H4 (cell line): ENCODE measurements at regions not wholly inside any gene's neighbourhood (a gene's known extent, or its start where the extent isn't known, plus 50 kb on each side); places are given as distances from the start of the nearest gene placed in this dataset.

Source experiments
- DNase-seq: peaks from one replicate; pipeline ENCODE4 v3.0.0-alpha.2; 2015; ENCODE audit warnings: low spot score

GRCh38 chr2:760001-760400 is 82.8 kb upstream of the TMEM18 start:
- DNase-seq: no peak

GRCh38 chr2:758073-758820 is 81.0 kb upstream of the TMEM18 start:
- DNase-seq: peak; percentile 27

GRCh38 chr2:753123-753522 is 75.9 kb upstream of the TMEM18 start:
- no peak for DNase-seq

- DNase-seq: no peak
These were observed 74.3 kb upstream of the TMEM18 start for GRCh38 chr2:751474-751873.

- DNase-seq: no peak
These were observed 73.4 kb upstream of the TMEM18 start for GRCh38 chr2:750628-751027.

GRCh38 chr2:747762-748351 is 70.7 kb upstream of the TMEM18 start:
- no peak for DNase-seq

- no peak for DNase-seq
These were observed 69.5 kb upstream of the TMEM18 start for GRCh38 chr2:746697-747096.

GRCh38 chr2:744088-744487 is 66.9 kb upstream of the TMEM18 start:
- DNase-seq: no peak

- no peak for DNase-seq
These were observed 65.0 kb upstream of the TMEM18 start for GRCh38 chr2:742221-742620.

GRCh38 chr2:741195-741496 is 63.9 kb upstream of the TMEM18 start:
- no peak for DNase-seq

- peak; percentile 97 for DNase-seq
These were observed 63.4 kb upstream of the TMEM18 start for GRCh38 chr2:740322-741194.

GRCh38 chr2:739864-740321 is 62.7 kb upstream of the TMEM18 start:
- DNase-seq: peak; percentile 78

GRCh38 chr2:736939-737338 is 59.7 kb upstream of the TMEM18 start:
- no peak for DNase-seq

GRCh38 chr2:735670-736218 is 58.5 kb upstream of the TMEM18 start:
- DNase-seq: no peak

- no peak for DNase-seq
These were observed 57.3 kb upstream of the TMEM18 start for GRCh38 chr2:734496-734895.

- DNase-seq: no peak
These were observed 56.3 kb upstream of the TMEM18 start for GRCh38 chr2:733495-733894.

- DNase-seq: no peak
These were observed 55.8 kb upstream of the TMEM18 start for GRCh38 chr2:733001-733400.

- DNase-seq: no peak
These were observed 54.5 kb upstream of the TMEM18 start for GRCh38 chr2:731711-732110.

GRCh38 chr2:729376-729861 is 52.2 kb upstream of the TMEM18 start:
- DNase-seq: no peak

- DNase-seq: no peak
These were observed 51.0 kb upstream of the TMEM18 start for GRCh38 chr2:728165-728564.

GRCh38 chr2:727071-727470 is 49.9 kb upstream of the TMEM18 start:
- no peak for DNase-seq
